DND-41 (cell line): ENCODE measurements at regions not wholly inside any gene's neighbourhood (a gene's known extent, or its start where the extent isn't known, plus 50 kb on each side); places are given as distances from the start of the nearest gene placed in this dataset.

ENCODE experiments used
- CTCF ChIP-seq: IDR thresholded peaks from 2 replicates; pipeline ENCODE4 v1.5.1; 2012; ENCODE audit warnings: borderline replicate concordance, low read length, moderate library complexity, mild to moderate bottlenecking; ENCODE audit not compliant: poor library complexity, severe bottlenecking; ENCODE audit errors: extremely low read depth
- EZH2 ChIP-seq: IDR thresholded peaks from 3 replicates; pipeline ENCODE4 v1.6.1; 2012; ENCODE audit warnings: borderline replicate concordance, low read depth, mild to moderate bottlenecking, moderate library complexity, low read length, inconsistent platforms; ENCODE audit not compliant: severe bottlenecking

DNA sequence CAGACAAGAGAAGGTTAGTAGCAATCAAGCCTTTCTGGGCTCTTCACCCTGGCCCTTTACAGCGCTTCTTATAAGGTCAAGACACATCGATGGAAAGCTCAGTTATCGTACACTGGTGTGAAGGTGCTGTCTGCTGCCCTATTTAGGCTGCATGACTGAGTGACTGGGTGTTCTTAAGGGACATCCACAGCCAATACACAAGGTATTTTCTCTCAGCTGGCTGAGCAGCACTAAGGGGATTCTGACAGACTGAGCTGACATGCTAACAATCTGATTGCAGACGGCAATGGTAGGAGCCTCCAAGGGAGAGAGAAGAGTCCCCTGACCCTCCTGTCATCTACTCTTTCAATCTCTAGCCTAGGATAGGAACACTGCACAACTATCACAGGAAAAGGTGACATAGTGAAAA lies 577.9 kb downstream of the ISL1 start:
- TF ChIP-seq CTCF (no peak), EZH2 (no peak)
